ENCODE measurements at regions not wholly inside any gene's neighbourhood (a gene's known extent, or its start where the extent isn't known, plus 50 kb on each side); places are given as distances from the start of the nearest gene placed in this dataset.

DNA sequence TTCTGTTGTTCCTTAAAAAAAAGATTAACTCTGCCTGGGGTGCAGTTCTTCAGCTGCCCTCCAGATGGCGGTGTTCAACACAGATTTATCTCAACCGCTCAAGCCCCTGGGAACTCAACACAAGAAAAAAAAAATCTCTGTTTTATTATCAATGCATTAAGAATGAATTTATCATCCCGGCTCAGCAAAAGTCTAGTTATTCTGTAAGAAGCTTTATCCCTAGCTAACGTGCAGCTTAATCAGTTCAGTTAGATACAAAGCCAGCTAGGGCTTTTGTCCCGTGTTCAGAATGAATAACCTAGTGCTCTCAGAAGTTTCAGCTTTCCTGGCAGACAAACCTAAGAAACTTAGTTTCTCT lies 475.9 kb upstream of the CCL2 start:
- TF ChIP-seq, protein P1, sequence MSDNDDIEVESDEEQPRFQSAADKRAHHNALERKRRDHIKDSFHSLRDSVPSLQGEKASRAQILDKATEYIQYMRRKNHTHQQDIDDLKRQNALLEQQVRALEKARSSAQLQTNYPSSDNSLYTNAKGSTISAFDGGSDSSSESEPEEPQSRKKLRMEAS (IDR thresholded peaks at IDR 0.05; ENCODE audit: insufficient read depth, insufficient read length), result no peak
- TF ChIP-seq POLR2A (IDR thresholded peaks at IDR 0.05; ENCODE audit: low read depth, low read length) (no peak), EZH2 (IDR thresholded peaks at IDR 0.05; ENCODE audit: borderline replicate concordance, low read depth, low read length, severe bottlenecking) (no peak), GATA2 (IDR thresholded peaks at IDR 0.05; ENCODE audit: insufficient read depth, insufficient read length, low read depth, low read length) (no peak)
- TF ChIP-seq, protein P2, sequence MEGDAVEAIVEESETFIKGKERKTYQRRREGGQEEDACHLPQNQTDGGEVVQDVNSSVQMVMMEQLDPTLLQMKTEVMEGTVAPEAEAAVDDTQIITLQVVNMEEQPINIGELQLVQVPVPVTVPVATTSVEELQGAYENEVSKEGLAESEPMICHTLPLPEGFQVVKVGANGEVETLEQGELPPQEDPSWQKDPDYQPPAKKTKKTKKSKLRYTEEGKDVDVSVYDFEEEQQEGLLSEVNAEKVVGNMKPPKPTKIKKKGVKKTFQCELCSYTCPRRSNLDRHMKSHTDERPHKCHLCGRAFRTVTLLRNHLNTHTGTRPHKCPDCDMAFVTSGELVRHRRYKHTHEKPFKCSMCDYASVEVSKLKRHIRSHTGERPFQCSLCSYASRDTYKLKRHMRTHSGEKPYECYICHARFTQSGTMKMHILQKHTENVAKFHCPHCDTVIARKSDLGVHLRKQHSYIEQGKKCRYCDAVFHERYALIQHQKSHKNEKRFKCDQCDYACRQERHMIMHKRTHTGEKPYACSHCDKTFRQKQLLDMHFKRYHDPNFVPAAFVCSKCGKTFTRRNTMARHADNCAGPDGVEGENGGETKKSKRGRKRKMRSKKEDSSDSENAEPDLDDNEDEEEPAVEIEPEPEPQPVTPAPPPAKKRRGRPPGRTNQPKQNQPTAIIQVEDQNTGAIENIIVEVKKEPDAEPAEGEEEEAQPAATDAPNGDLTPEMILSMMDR (IDR thresholded peaks at IDR 0.05; ENCODE audit: extremely low read depth in 1 of 2, insufficient read depth in 1 of 2, low read depth in 1 of 2, low read length in 2 of 2), result peak; percentile 74 to 85

Measured in endothelial cell of umbilical vein (primary cell).